Mucosa of descending colon (tissue), 3 donors: ENCODE measurements at regions not wholly inside any gene's neighbourhood (a gene's known extent, or its start where the extent isn't known, plus 50 kb on each side); places are given as distances from the start of the nearest gene placed in this dataset.

Experiments
- ATAC-seq: fragments of 200-7000 bp; cut with Tn5 transposase; one replicate; pipeline ENCODE4 v1.9.1; 2020; ENCODE audit warnings: mild to moderate bottlenecking, moderate library complexity
- DNase-seq, 3 donors: peaks; one replicate each; pipeline ENCODE4 v3.0.0-alpha.2; 2020
- H3K36me3 ChIP-seq: fragments of 200-600 bp; one replicate; pipeline ENCODE4 v1.8.0; 2021; ENCODE audit warnings: low read depth, mild to moderate bottlenecking
- H3K4me1 ChIP-seq: fragments of 200-600 bp; one replicate; pipeline ENCODE4 v1.8.0; 2021; ENCODE audit warnings: low read depth, mild to moderate bottlenecking
- H3K4me3 ChIP-seq: fragments of 200-600 bp; one replicate; pipeline ENCODE4 v1.8.0; 2021; ENCODE audit warnings: mild to moderate bottlenecking
- H3K9me3 ChIP-seq: fragments of 200-600 bp; one replicate; pipeline ENCODE4 v1.8.0; 2021; ENCODE audit warnings: mild to moderate bottlenecking
- CTCF ChIP-seq: fragments of 200-600 bp; IDR thresholded peaks from one replicate; pipeline ENCODE4 v1.8.0; 2022; ENCODE audit warnings: antibody characterized with exemption, mild to moderate bottlenecking
- intact Hi-C, 2 donors: fragments of 100-400 bp; cut with DNase I in 1 of 2; cut with micrococcal nuclease in 1 of 2; formaldehyde crosslinking; loops; one replicate each; pipeline versions ENCODE4 v1.11.0 to v1.11.1; 2022; cut with DNase I, micrococcal nuclease
- donor health status: DM: no; HTN: no; CAD: no; lungs with moderate emphysema.
- donor health status: DM: no; HTN: no; CAD: no.
- donor health status: DM: no; HTN: yes; CAD: no.

- no peaks in the 10 kb centered on the region for H3K9me3 ChIP-seq
- no peaks in the 10 kb centered on the region for H3K4me1 ChIP-seq
- intact Hi-C loops: no loop called here
- DNase-seq (no peak), ATAC-seq (no peak)
- no peak for TF ChIP-seq CTCF
- no peak overlapping the region for H3K4me3 ChIP-seq
- no peaks in the 10 kb centered on the region for H3K36me3 ChIP-seq
These were observed 176.7 kb upstream of the TLE3 start for GRCh38 chr15:70274255-70274880.

DNA sequence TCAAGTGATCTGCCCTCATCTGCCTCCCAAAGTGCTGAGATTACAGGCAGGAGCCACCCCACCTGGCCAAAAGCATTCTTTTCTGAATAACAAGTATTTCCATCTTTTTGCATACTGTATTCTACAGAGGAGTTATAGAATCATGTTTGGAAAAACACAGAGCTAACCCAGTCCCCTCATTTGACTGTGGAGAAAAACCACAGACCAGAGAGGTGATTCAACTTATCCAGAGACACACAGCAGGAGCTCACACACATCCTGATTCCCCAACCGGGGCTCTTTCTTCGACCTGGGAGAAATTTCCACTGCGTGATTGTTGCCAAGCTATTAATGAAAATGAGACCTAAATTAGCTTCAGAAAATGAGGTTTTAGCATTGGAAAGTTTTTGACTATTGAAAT lies 176.1 kb upstream of the TLE3 start:
- intact Hi-C loops: no loop called here
- no peaks in the 10 kb centered on the region for H3K4me1 ChIP-seq
- no peaks in the 10 kb centered on the region for H3K36me3 ChIP-seq
- ATAC-seq (no peak), DNase-seq (no peak)
- no peak overlapping the region for H3K4me3 ChIP-seq
- no peak for TF ChIP-seq CTCF
- no peaks in the 10 kb centered on the region for H3K9me3 ChIP-seq

DNA sequence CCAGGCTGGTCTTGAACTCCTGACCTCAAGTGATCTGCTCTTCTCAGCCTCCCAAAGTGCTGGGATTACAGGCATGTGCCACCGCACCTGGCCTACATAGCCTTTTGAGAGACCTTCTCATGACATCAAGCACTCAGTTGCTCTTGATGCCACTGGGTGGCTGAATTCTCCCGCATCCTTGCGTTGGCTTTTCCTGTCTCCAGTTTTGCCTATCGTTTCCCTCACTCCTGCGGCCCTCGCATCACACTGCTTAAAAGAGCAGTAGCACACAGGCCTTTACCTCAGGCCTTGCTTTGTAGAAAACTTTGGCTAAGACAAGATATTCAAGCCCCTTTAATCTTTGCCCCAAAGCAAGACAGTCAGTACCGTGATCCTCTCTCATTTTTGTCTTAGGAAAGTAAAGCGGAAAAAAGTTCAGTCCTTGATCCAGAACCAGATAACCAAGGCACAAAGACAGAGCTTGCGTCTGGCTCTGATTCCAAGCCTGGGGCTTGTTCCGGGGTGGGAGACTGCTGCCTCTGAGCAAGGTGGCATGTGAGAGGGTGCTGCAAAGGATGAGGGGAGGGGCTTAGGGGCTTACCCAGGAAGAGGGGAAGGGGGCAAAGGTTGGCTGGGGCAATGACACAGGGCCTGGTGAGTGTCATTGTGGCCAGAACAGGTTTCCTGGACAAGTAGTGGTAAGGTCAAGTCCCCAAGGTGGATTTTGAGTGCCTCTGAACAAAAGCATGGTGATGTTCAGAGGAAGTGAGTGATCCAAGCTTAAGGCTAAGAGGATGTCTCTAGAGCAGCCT lies 175.0 kb upstream of the TLE3 start:
- ATAC-seq: no peak
- no peak for DNase-seq
- no peak overlapping the region for H3K4me3 ChIP-seq
- no peaks in the 10 kb centered on the region for H3K36me3 ChIP-seq
- no peaks in the 10 kb centered on the region for H3K4me1 ChIP-seq
- intact Hi-C loops: no loop called here
- H3K9me3 ChIP-seq: no peaks in the 10 kb centered on the region
- no peak for TF ChIP-seq CTCF

GRCh38 chr15:70271422-70272088 lies 173.8 kb upstream of the TLE3 start:
- DNase-seq (peak in 1 of 3 donors; percentile 10), ATAC-seq (peak; percentile 54)
- Histone ChIP-seq H3K4me1 (peaks cover 2% of the 10 kb centered on the region), H3K9me3 (no peaks in the 10 kb centered on the region), H3K4me3 (no peak overlapping the region), H3K36me3 (no peaks in the 10 kb centered on the region)
- intact Hi-C loops: no loop called here
- no peak for TF ChIP-seq CTCF

GRCh38 chr15:70270752-70271111 lies 173.0 kb upstream of the TLE3 start:
- Histone ChIP-seq H3K9me3 (no peaks in the 10 kb centered on the region), H3K4me1 (peaks cover 2% of the 10 kb centered on the region), H3K4me3 (no peak overlapping the region), H3K36me3 (no peaks in the 10 kb centered on the region)
- DNase-seq (peak in 1 of 3 donors; percentile 5), ATAC-seq (no peak)
- intact Hi-C loops: no loop called here
- TF ChIP-seq CTCF: no peak
